RWPE1 (cell line): ENCODE measurements at regions not wholly inside any gene's neighbourhood (a gene's known extent, or its start where the extent isn't known, plus 50 kb on each side); places are given as distances from the start of the nearest gene placed in this dataset.
"Not testable (repeated sequence)": the region's sequence is repeated elsewhere in the genome, so short reads cannot be mapped to it uniquely, and the experiment has no call there.

Experiments used
- CTCF ChIA-PET: fragments of 350-600 bp; sonication (Branson Sonifier 250); formaldehyde crosslinking; extraction: SDS; loops from one replicate; lab custom pipeline; 2021; lab: Yijun Ruan, JAX
- POLR2A ChIA-PET: fragments of 400-600 bp; formaldehyde crosslinking; extraction: SDS; loops from one replicate; lab custom pipeline; 2020; ENCODE audit warnings: antibody characterized with exemption; ENCODE audit not compliant: low non-redundant PET; lab: Yijun Ruan, JAX
- DNase-seq: peaks from one replicate; pipeline ENCODE4 v3.0.0; 2012; ENCODE audit warnings: low spot score
- H3K27ac ChIP-seq: fragments of 450-650 bp; 2 replicates; pipeline ENCODE4 v1.5.1; 2017
- CTCF ChIP-seq: fragments of 450-650 bp; conservative IDR thresholded peaks from 2 replicates; pipeline ENCODE4 v1.5.1; 2017; ENCODE audit warnings: low read depth, mild to moderate bottlenecking

GRCh38 chr1:213782941-213783672 lies 204.7 kb upstream of the PROX1 start:
- ChIA-PET CTCF (interaction anchor here (1.0 kb wide), 1 partner anchor 20 kb away, joined by 3 read pairs; no protein-coding TSS in a partner anchor), POLR2A (no interaction called here)
- DNase-seq: no peak
- no peak for TF ChIP-seq CTCF
- H3K27ac ChIP-seq: no peak overlapping the region

- POLR2A ChIA-PET: no interaction called here
- CTCF ChIA-PET: interaction anchor here (0.6 to 1.0 kb wide), 2 partner anchors 19 to 188 kb away, joined by 3 read pairs; no protein-coding TSS in a partner anchor
Observed at GRCh38 chr1:213783893-213784292, 203.9 kb upstream of the PROX1 start.

GRCh38 chr1:213786683-213787082 lies 201.1 kb upstream of the PROX1 start:
- no peak for DNase-seq
- ChIA-PET POLR2A (no interaction called here), CTCF (no interaction called here)
- TF ChIP-seq CTCF: no peak
- H3K27ac ChIP-seq: no peak overlapping the region

More at GRCh38 chr1:213783893-213784292, 203.9 kb upstream of the PROX1 start:
- no peak for TF ChIP-seq CTCF
- no peak overlapping the region for H3K27ac ChIP-seq
- no peak for DNase-seq

GRCh38 chr1:213790565-213790964 lies 197.2 kb upstream of the PROX1 start:
- no peak for DNase-seq
- TF ChIP-seq CTCF: no peak
- ChIA-PET POLR2A (no interaction called here), CTCF (no interaction called here)
- H3K27ac ChIP-seq: no peak overlapping the region

GRCh38 chr1:213793482-213794067 lies 194.2 kb upstream of the PROX1 start:
- ChIA-PET POLR2A (no interaction called here), CTCF (interaction anchor here (0.6 kb wide), 1 partner anchor 494 kb away, joined by 3 read pairs; no protein-coding TSS in a partner anchor)
- DNase-seq: no peak
- TF ChIP-seq CTCF: no peak
- no peak overlapping the region for H3K27ac ChIP-seq

GRCh38 chr1:213796525-213796924 lies 191.2 kb upstream of the PROX1 start:
- CTCF ChIA-PET: no interaction called here
- POLR2A ChIA-PET: no interaction called here
- no peak for TF ChIP-seq CTCF
- no peak for DNase-seq
- H3K27ac ChIP-seq: no peak overlapping the region

- H3K27ac ChIP-seq, DNase-seq, CTCF ChIA-PET, POLR2A ChIA-PET: not testable (repeated sequence)
Observed at GRCh38 chr1:213808288-213808687, 179.5 kb upstream of the PROX1 start.
